Neuronal stem cell (in vitro differentiated cells): ENCODE measurements at regions not wholly inside any gene's neighbourhood (a gene's known extent, or its start where the extent isn't known, plus 50 kb on each side); places are given as distances from the start of the nearest gene placed in this dataset.

Source experiments
- DNase-seq: peaks from one replicate; pipeline ENCODE4 v3.0.0-alpha.2; 2013; ENCODE audit warnings: low spot score
- H2AFZ ChIP-seq: one replicate; pipeline ENCODE4 v1.6.1; 2013; ENCODE audit warnings: mild to moderate bottlenecking, low read length, inconsistent platforms
- H2AK5ac ChIP-seq: 2 replicates; pipeline ENCODE4 v1.6.1; 2013; ENCODE audit warnings: low read depth, mild to moderate bottlenecking, inconsistent platforms, low read length, moderate library complexity, mixed read lengths
- H2BK120ac ChIP-seq: 2 replicates; pipeline ENCODE4 v1.6.1; 2013; ENCODE audit warnings: low read depth, mild to moderate bottlenecking, inconsistent platforms, low read length, moderate library complexity, mixed read lengths
- H2BK12ac ChIP-seq: one replicate; pipeline ENCODE4 v1.6.1; 2013; ENCODE audit warnings: low read length, inconsistent platforms
- H2BK15ac ChIP-seq: 2 replicates; pipeline ENCODE4 v1.6.1; 2013; ENCODE audit warnings: mild to moderate bottlenecking, low read length, inconsistent platforms, mixed read lengths
- H2BK5ac ChIP-seq: one replicate; pipeline ENCODE4 v1.6.1; 2013; ENCODE audit warnings: inconsistent platforms, mild to moderate bottlenecking, low read length, moderate library complexity
- H3K14ac ChIP-seq: one replicate; pipeline ENCODE4 v1.6.1; 2013; ENCODE audit warnings: low read length, inconsistent platforms
- H3K18ac ChIP-seq: 2 replicates; pipeline ENCODE4 v1.6.1; 2013; ENCODE audit warnings: low read length, inconsistent platforms
- H3K23ac ChIP-seq: 2 replicates; pipeline ENCODE4 v1.6.1; 2013; ENCODE audit warnings: low read depth, mild to moderate bottlenecking, mixed read lengths, low read length, inconsistent platforms; ENCODE audit not compliant: poor library complexity
- H3K27ac ChIP-seq: replicated peaks from 3 replicates; pipeline ENCODE4 v1.5.1; 2013; ENCODE audit warnings: low read length, inconsistent platforms
- H3K27me3 ChIP-seq, 3 experiments: 2 replicates each; pipeline ENCODE4 v1.6.1; 2013; ENCODE audit warnings: low read length in 3 of 3, mild to moderate bottlenecking in 2 of 3, inconsistent platforms in 1 of 3, low read depth in 1 of 3, mixed read lengths in 1 of 3, moderate library complexity in 1 of 3; ENCODE audit not compliant: control insufficient read depth in 3 of 3, insufficient read depth in 3 of 3
- H3K36me3 ChIP-seq, 2 donors: replicated peaks in 1 of 2; 2 replicates each; pipeline ENCODE4 v1.6.1; 2013; ENCODE audit warnings: low read length in 2 of 2; ENCODE audit not compliant: control insufficient read depth in 2 of 2, insufficient read depth in 2 of 2
- H3K4ac ChIP-seq: 2 replicates; pipeline ENCODE4 v1.6.1; 2013; ENCODE audit warnings: inconsistent platforms, mild to moderate bottlenecking, low read length, moderate library complexity
- H3K4me1 ChIP-seq, 2 donors: 1 replicate in 1 of 2; 2 replicates in 1 of 2; pipeline ENCODE4 v1.6.1; 2013; ENCODE audit warnings: low read length in 2 of 2, low read depth in 1 of 2; ENCODE audit not compliant: control insufficient read depth in 2 of 2, insufficient read depth in 1 of 2
- H3K4me2 ChIP-seq: one replicate; pipeline ENCODE4 v1.6.1; 2013; ENCODE audit warnings: mild to moderate bottlenecking, low read length, inconsistent platforms; ENCODE audit not compliant: insufficient read depth, poor library complexity, severe bottlenecking
- H3K4me3 ChIP-seq, 2 donors: 2 replicates each; pipeline ENCODE4 v1.5.1; 2013; ENCODE audit warnings: low read length in 2 of 2, mild to moderate bottlenecking in 2 of 2, inconsistent platforms in 1 of 2, moderate library complexity in 1 of 2
- H3K79me1 ChIP-seq: one replicate; pipeline ENCODE4 v1.6.1; 2013; ENCODE audit warnings: low read depth, mild to moderate bottlenecking, inconsistent platforms, low read length, moderate library complexity
- H3K9ac ChIP-seq: one replicate; pipeline ENCODE4 v1.6.1; 2013; ENCODE audit warnings: mild to moderate bottlenecking, low read depth, low read length, inconsistent platforms; ENCODE audit not compliant: poor library complexity
- H3K9me3 ChIP-seq, 2 donors: replicated peaks in 1 of 2; 2 replicates each; pipeline versions ENCODE3 to v1.6.1; 2013; ENCODE audit warnings: low read length in 2 of 2, mild to moderate bottlenecking in 2 of 2, inconsistent platforms in 1 of 2, low read depth in 1 of 2, mixed read lengths in 1 of 2, moderate library complexity in 1 of 2; ENCODE audit not compliant: control insufficient read depth in 2 of 2, insufficient read depth in 1 of 2
- H4K8ac ChIP-seq: one replicate; pipeline ENCODE4 v1.6.1; 2013; ENCODE audit warnings: low read depth, mild to moderate bottlenecking, inconsistent platforms, low read length, moderate library complexity
- H4K91ac ChIP-seq: one replicate; pipeline ENCODE4 v1.6.1; 2013; ENCODE audit warnings: low read length, low read depth, mild to moderate bottlenecking, inconsistent platforms; ENCODE audit not compliant: poor library complexity
- WGBS, 2 donors: extraction: QIAGEN DNeasy Blood & Tissue Kit; methylation state at CpG; one replicate each; pipeline ENCODE4 v1.1.7; 2013; ENCODE audit warnings: missing lambda C conversion rate in 2 of 2, mixed read lengths in 1 of 2; ENCODE audit not compliant: insufficient read length in 2 of 2, insufficient replicate concordance in 1 of 2; ENCODE audit errors: extremely low coverage in 2 of 2; 5-methylcytosine and 5-hydroxymethylcytosine counted together

- H3K4ac ChIP-seq = no peak overlapping the region
- H2BK5ac ChIP-seq = no peak overlapping the region
- no peaks in the 10 kb centered on the region for H3K9me3 ChIP-seq
- no peak overlapping the region for H2BK12ac ChIP-seq
- H3K14ac ChIP-seq = no peak overlapping the region
- no peak overlapping the region for H3K27ac ChIP-seq
- DNase-seq = no peak
- H3K4me2 ChIP-seq = no peak overlapping the region
- no peak overlapping the region for H2BK15ac ChIP-seq
- no CpG with 5 or more reads among the region's 4 CpGs for WGBS, 2 donors
- no peaks in the 10 kb centered on the region for H3K4me1 ChIP-seq
- H3K36me3 ChIP-seq = no peaks in the 10 kb centered on the region
- H3K27me3 ChIP-seq = no peaks in the 10 kb centered on the region
- H3K18ac ChIP-seq = no peak overlapping the region
- H4K8ac ChIP-seq = no peak overlapping the region
- H2AK5ac ChIP-seq = no peak overlapping the region
- no peak overlapping the region for H2AFZ ChIP-seq
- no peak overlapping the region for H2BK120ac ChIP-seq
- H3K9ac ChIP-seq = no peak overlapping the region
- H3K23ac ChIP-seq = no peak overlapping the region
- no peak overlapping the region for H4K91ac ChIP-seq
- H3K79me1 ChIP-seq = no peaks in the 10 kb centered on the region
- H3K4me3 ChIP-seq = no peak overlapping the region
Measured at GRCh38 chr21:28818663-28819278, 173.9 kb downstream of the LTN1 start.

GRCh38 chr21:28817871-28818270, 174.8 kb downstream of the LTN1 start:
- no peaks in the 10 kb centered on the region for H3K4me1 ChIP-seq
- no peak overlapping the region for H2AFZ ChIP-seq
- no peaks in the 10 kb centered on the region for H3K27me3 ChIP-seq
- H3K9me3 ChIP-seq = no peaks in the 10 kb centered on the region
- H2AK5ac ChIP-seq = no peak overlapping the region
- no peak overlapping the region for H3K23ac ChIP-seq
- DNase-seq = no peak
- no peak overlapping the region for H3K18ac ChIP-seq
- no peak overlapping the region for H2BK15ac ChIP-seq
- no peak overlapping the region for H3K9ac ChIP-seq
- WGBS, 2 donors = no CpG with 5 or more reads among the region's 2 CpGs
- H4K8ac ChIP-seq = no peak overlapping the region
- H3K79me1 ChIP-seq = no peaks in the 10 kb centered on the region
- no peak overlapping the region for H4K91ac ChIP-seq
- no peak overlapping the region for H2BK120ac ChIP-seq
- no peak overlapping the region for H3K4me3 ChIP-seq
- no peaks in the 10 kb centered on the region for H3K36me3 ChIP-seq
- H3K14ac ChIP-seq = no peak overlapping the region
- H2BK12ac ChIP-seq = no peak overlapping the region
- H3K4ac ChIP-seq = no peak overlapping the region
- H3K27ac ChIP-seq = no peak overlapping the region
- no peak overlapping the region for H2BK5ac ChIP-seq
- H3K4me2 ChIP-seq = no peak overlapping the region

- H3K27ac ChIP-seq = no peak overlapping the region
- H3K27me3 ChIP-seq = no peaks in the 10 kb centered on the region
- H3K14ac ChIP-seq = no peak overlapping the region
- H3K36me3 ChIP-seq = no peaks in the 10 kb centered on the region
- H2AK5ac ChIP-seq = no peak overlapping the region
- no peaks in the 10 kb centered on the region for H3K79me1 ChIP-seq
- H4K91ac ChIP-seq = no peak overlapping the region
- no peak overlapping the region for H3K4me2 ChIP-seq
- no peaks in the 10 kb centered on the region for H3K9me3 ChIP-seq
- no peak overlapping the region for H3K23ac ChIP-seq
- H2AFZ ChIP-seq = no peak overlapping the region
- no peak overlapping the region for H2BK15ac ChIP-seq
- no peak overlapping the region for H2BK12ac ChIP-seq
- no peak overlapping the region for H3K4me3 ChIP-seq
- no peak overlapping the region for H3K4ac ChIP-seq
- H2BK5ac ChIP-seq = no peak overlapping the region
- H3K18ac ChIP-seq = no peak overlapping the region
- H3K4me1 ChIP-seq = no peaks in the 10 kb centered on the region
- H4K8ac ChIP-seq = no peak overlapping the region
- no peak overlapping the region for H2BK120ac ChIP-seq
- no peak for DNase-seq
- H3K9ac ChIP-seq = no peak overlapping the region
- 100% methylated on average over 1 of the region's 3 CpGs; no CpG with 5 or more reads in 1 of the 2 donors for WGBS, 2 donors
Measured at GRCh38 chr21:28811860-28812259, 180.8 kb downstream of the LTN1 start.

- no peak overlapping the region for H3K4me2 ChIP-seq
- WGBS, 2 donors = no CpG with 5 or more reads among the region's 3 CpGs
- no peaks in the 10 kb centered on the region for H3K27me3 ChIP-seq
- no peak overlapping the region for H2BK12ac ChIP-seq
- H3K4ac ChIP-seq = no peak overlapping the region
- no peak overlapping the region for H2BK120ac ChIP-seq
- H4K8ac ChIP-seq = no peak overlapping the region
- H2AFZ ChIP-seq = no peak overlapping the region
- no peaks in the 10 kb centered on the region for H3K4me1 ChIP-seq
- H2AK5ac ChIP-seq = no peak overlapping the region
- DNase-seq = no peak
- H3K79me1 ChIP-seq = no peaks in the 10 kb centered on the region
- no peaks in the 10 kb centered on the region for H3K36me3 ChIP-seq
- H4K91ac ChIP-seq = no peak overlapping the region
- H2BK15ac ChIP-seq = no peak overlapping the region
- H3K14ac ChIP-seq = no peak overlapping the region
- no peak overlapping the region for H3K27ac ChIP-seq
- H3K4me3 ChIP-seq = no peak overlapping the region
- no peaks in the 10 kb centered on the region for H3K9me3 ChIP-seq
- no peak overlapping the region for H3K18ac ChIP-seq
- H3K23ac ChIP-seq = no peak overlapping the region
- H3K9ac ChIP-seq = no peak overlapping the region
- no peak overlapping the region for H2BK5ac ChIP-seq
Measured at GRCh38 chr21:28810826-28811524, 181.7 kb downstream of the LTN1 start.
